Nephron progenitor cell (in vitro differentiated cells): ENCODE measurements at regions not wholly inside any gene's neighbourhood (a gene's known extent, or its start where the extent isn't known, plus 50 kb on each side); places are given as distances from the start of the nearest gene placed in this dataset.

ENCODE experiments used
- DNase-seq: peaks from one replicate; pipeline ENCODE4 v3.0.0; 2021
- H3K27ac Mint-ChIP-seq: 2 replicates; pipeline ENCODE4 v1.8.0; 2021; ENCODE audit warnings: mild to moderate bottlenecking, moderate library complexity, mixed read lengths
- H3K27me3 Mint-ChIP-seq: 2 replicates; pipeline ENCODE4 v1.8.0; 2021; ENCODE audit warnings: mild to moderate bottlenecking, low read depth, mixed read lengths; ENCODE audit not compliant: poor library complexity
- H3K36me3 Mint-ChIP-seq: 2 replicates; pipeline ENCODE4 v1.8.0; 2021; ENCODE audit warnings: low read depth, mixed read lengths
- H3K4me1 Mint-ChIP-seq: 2 replicates; pipeline ENCODE4 v1.8.0; 2021; ENCODE audit warnings: mixed read lengths
- H3K4me3 Mint-ChIP-seq: 2 replicates; pipeline ENCODE4 v1.8.0; 2021; ENCODE audit warnings: mild to moderate bottlenecking, moderate library complexity, mixed read lengths
- H3K9me3 Mint-ChIP-seq: 2 replicates; pipeline ENCODE4 v1.8.0; 2021; ENCODE audit warnings: mild to moderate bottlenecking, moderate library complexity, mixed read lengths
- CTCF ChIP-seq: fragments of 200-600 bp; sonication (generic); IDR thresholded peaks from 2 replicates; pipeline ENCODE4 v1.5.0; 2021; ENCODE audit warnings: antibody characterized with exemption

- Mint-ChIP-seq H3K4me1 (peaks cover 30% of the 10 kb centered on the region), H3K4me3 (no peak overlapping the region), H3K36me3 (peaks cover 25% of the 10 kb centered on the region), H3K27ac (no peak overlapping the region), H3K9me3 (no peaks in the 10 kb centered on the region), H3K27me3 (peaks cover 4% of the 10 kb centered on the region)
- no peak for TF ChIP-seq CTCF
- no peak for DNase-seq
These were observed 62.5 kb upstream of the NFE2L2 start for GRCh38 chr2:177327009-177327408.

- H3K27me3 Mint-ChIP-seq, result peaks cover 4% of the 10 kb centered on the region
- no peaks in the 10 kb centered on the region for H3K9me3 Mint-ChIP-seq
- no peak overlapping the region for H3K27ac Mint-ChIP-seq
- no peak for DNase-seq
- H3K36me3 Mint-ChIP-seq, result peaks cover 22% of the 10 kb centered on the region
- H3K4me1 Mint-ChIP-seq, result peaks cover 33% of the 10 kb centered on the region
- TF ChIP-seq CTCF, result no peak
- H3K4me3 Mint-ChIP-seq, result no peak overlapping the region
These were observed 63.5 kb upstream of the NFE2L2 start for GRCh38 chr2:177328056-177328455.

GRCh38 chr2:177329064-177329463 lies 63.5 kb upstream of the AGPS start:
- no peak overlapping the region for H3K4me3 Mint-ChIP-seq
- DNase-seq, result no peak
- no peak for TF ChIP-seq CTCF
- H3K36me3 Mint-ChIP-seq, result peaks cover 17% of the 10 kb centered on the region
- peaks cover 23% of the 10 kb centered on the region for H3K4me1 Mint-ChIP-seq
- no peak overlapping the region for H3K27ac Mint-ChIP-seq
- peaks cover 4% of the 10 kb centered on the region for H3K27me3 Mint-ChIP-seq
- H3K9me3 Mint-ChIP-seq, result no peaks in the 10 kb centered on the region

GRCh38 chr2:177331466-177331997 lies 61.0 kb upstream of the AGPS start:
- Mint-ChIP-seq H3K36me3 (peaks cover 17% of the 10 kb centered on the region), H3K4me3 (peak overlapping the region; percentile 37), H3K4me1 (peaks cover 26% of the 10 kb centered on the region), H3K9me3 (no peaks in the 10 kb centered on the region), H3K27ac (peak overlapping the region; percentile 62), H3K27me3 (peaks cover 4% of the 10 kb centered on the region)
- no peak for TF ChIP-seq CTCF
- no peak for DNase-seq

- peaks cover 26% of the 10 kb centered on the region for H3K4me1 Mint-ChIP-seq
- peaks cover 4% of the 10 kb centered on the region for H3K27me3 Mint-ChIP-seq
- peaks cover 19% of the 10 kb centered on the region for H3K36me3 Mint-ChIP-seq
- H3K9me3 Mint-ChIP-seq, result no peaks in the 10 kb centered on the region
- TF ChIP-seq CTCF, result peak; percentile 60
- peak overlapping the region; percentile 37 for H3K4me3 Mint-ChIP-seq
- peak overlapping the region; percentile 62 for H3K27ac Mint-ChIP-seq
- peak; percentile 37 for DNase-seq
These were observed 60.3 kb upstream of the AGPS start for GRCh38 chr2:177332026-177332991.
